AG08395 (cell line): ENCODE measurements at regions not wholly inside any gene's neighbourhood (a gene's known extent, or its start where the extent isn't known, plus 50 kb on each side); places are given as distances from the start of the nearest gene placed in this dataset.

ENCODE experiments used
- DNase-seq: peaks from one replicate; pipeline ENCODE4 v3.0.0; 2012; ENCODE audit warnings: mixed read lengths, low spot score

GRCh38 chr13:79663977-79664636, 183.2 kb downstream of the NDFIP2 start:
- DNase-seq, result no peak

- no peak for DNase-seq
Measured at GRCh38 chr13:79663435-79663834, 182.5 kb downstream of the NDFIP2 start.

GRCh38 chr13:79662882-79663281, 181.9 kb downstream of the NDFIP2 start:
- no peak for DNase-seq

- DNase-seq, result no peak
Measured at GRCh38 chr13:79660361-79660760, 179.4 kb downstream of the NDFIP2 start.

DNA sequence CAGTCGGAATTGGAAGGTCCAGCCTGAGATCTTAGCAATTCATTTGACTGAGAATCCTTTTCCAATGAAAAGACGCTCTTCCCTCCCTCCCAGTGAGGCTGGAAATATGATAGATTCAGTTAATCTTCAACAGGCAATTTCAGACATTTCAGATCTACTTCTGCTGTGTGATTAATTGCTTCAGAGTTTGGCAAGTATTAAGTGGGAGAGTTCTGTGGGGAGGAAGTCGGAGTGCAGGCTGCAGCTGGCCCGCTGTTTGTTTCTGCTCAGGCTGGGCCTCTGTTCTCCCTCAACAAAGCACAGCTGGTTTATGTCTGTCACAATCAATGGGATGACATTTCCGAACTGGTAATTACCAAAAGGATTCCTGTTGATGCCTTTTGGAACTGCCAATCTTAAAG, 178.2 kb downstream of the NDFIP2 start:
- DNase-seq, result no peak

DNA sequence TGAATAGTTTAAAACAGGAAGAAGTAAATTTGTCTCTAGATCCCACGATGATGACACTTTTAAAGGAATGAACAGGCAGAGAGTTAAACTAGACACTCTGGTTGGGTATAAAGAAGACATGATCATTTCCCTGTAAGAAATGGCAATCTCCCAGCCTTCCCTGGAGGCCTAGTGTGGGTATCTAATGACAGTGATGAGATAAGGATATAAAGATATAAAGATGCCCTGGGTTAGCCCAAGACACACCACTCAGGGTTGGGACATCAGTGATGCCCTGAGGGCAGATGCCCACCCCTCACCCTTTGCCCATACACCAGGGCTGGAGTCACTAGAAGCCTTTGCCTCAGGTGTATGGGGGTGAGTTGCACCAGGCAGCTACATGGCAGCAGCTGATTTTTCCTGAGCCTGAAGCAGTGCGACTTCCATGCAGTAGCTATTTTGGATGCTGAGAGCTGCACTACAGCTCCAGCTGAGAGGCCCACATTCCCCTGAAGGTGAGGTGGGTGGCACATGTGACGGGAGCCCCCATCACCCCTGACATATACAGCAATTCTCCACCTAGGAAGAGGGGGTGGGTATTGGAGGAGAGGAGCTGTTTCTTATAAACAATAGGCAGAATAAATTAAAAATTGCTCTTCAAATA, 177.5 kb downstream of the NDFIP2 start:
- DNase-seq, result no peak

DNA sequence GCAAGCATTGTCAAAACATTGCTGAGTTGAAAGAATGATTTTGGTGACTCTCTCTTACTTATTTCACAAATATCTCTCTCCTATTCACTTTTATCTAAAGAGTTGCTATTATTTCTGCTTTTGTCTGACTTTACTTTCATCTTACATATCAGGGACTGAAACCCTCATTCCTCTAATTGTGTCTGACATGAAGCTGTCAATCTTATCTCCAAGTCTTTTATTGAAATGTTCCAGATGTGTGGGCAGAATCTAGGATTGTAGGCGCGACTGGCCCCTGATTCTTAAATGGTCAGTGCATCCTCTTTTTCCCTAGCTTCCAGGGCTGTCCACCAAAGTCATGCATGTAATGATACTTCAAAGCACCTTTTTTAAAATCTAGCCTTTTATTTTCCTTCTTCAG, 174.6 kb downstream of the NDFIP2 start:
- no peak for DNase-seq

DNA sequence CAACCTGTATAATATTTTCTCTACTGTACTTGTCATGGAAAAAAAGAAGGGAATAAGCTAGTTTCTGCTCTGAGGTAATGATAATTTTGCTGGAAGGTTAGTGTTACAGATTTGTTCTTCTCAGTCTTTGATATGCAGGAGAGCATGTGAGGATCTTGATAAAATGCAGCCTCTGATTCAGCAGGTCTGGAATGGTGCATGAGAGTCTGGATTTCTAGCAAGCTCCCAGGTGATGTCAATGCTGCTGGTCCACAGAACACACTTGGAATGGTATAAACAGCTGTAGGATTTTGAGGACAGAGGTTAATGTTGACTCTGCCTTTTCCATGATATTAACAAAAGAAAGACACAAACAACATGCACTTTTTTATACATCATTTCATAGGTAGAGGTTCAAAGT, 173.6 kb downstream of the NDFIP2 start:
- no peak for DNase-seq

GRCh38 chr13:79650688-79651087, 169.7 kb downstream of the NDFIP2 start:
- no peak for DNase-seq

- DNase-seq, result no peak
Measured at GRCh38 chr13:79648191-79648590, 167.2 kb downstream of the NDFIP2 start.

GRCh38 chr13:79647533-79647932, 166.6 kb downstream of the NDFIP2 start:
- no peak for DNase-seq

DNA sequence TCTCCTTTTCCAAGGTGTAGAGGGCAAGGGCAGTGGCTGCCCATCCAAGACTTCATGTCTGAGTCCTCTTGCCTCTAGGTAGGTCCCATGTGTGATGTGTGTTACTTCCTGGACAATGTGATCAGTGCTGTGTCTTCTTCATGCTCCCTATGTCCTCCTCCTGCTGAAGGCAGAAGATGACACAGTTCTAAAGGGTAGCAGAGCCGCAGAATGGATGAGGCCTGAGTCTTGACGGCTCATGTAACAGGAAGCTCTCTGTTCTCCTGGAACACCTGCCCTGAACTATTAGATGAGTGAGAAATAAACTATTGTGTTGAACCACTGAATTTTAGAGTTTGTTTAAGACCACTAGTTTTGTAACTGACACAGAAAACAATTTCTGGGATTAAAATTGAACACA, 165.9 kb downstream of the NDFIP2 start:
- no peak for DNase-seq

- no peak for DNase-seq
Measured at GRCh38 chr13:79645569-79645968, 164.6 kb downstream of the NDFIP2 start.

DNA sequence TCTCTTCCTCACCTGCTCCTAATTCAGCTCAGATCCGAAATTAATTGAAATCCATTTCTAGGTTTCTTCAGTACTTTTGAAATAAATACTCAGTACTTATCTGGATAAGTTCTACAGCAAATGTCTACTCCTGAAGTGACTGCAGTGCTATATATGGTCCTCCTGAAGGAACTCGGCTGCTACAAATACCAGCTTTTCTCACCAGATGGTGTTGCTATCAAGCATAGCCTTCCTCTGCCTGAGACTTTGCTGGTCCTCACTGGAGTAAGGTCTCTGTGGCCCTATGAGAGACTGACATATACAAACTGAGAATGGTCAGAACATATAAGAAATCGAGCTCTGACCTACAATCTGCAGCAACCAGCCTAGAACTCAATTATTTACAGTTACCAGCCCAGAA, 161.6 kb downstream of the NDFIP2 start:
- no peak for DNase-seq

GRCh38 chr13:79637133-79637763, 156.3 kb downstream of the NDFIP2 start:
- no peak for DNase-seq

DNA sequence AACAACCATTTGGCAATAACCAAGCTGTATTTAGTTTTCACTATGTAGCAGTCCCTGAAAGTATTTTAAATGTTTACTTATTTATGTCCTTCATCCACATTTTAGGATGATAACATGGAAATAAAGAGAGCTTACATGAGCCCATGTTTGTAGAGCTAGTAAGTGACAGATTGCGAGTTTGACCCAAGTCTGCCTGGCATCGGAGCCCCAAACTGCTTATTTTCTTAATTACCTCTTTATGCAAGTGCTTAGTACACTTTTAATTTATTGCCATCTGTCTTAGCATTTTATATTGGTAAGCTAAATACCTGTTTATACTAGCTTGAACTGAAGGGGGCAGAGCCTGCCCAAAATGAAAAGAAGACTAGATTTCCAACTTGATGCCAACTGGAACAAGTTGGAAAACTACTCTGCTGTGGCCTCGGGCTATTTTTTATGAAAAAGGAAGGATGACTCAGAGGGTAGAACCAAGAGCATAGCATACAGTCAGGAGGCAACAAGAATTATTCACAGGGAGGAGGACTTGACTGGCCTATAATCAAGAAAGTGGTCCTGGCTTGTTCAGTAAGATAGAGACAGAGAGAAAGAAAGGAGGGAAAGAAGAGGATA, 150.2 kb downstream of the NDFIP2 start:
- DNase-seq, result peak; percentile 80

- no peak for DNase-seq
Measured at GRCh38 chr13:79628463-79628862, 147.5 kb downstream of the NDFIP2 start.

DNA sequence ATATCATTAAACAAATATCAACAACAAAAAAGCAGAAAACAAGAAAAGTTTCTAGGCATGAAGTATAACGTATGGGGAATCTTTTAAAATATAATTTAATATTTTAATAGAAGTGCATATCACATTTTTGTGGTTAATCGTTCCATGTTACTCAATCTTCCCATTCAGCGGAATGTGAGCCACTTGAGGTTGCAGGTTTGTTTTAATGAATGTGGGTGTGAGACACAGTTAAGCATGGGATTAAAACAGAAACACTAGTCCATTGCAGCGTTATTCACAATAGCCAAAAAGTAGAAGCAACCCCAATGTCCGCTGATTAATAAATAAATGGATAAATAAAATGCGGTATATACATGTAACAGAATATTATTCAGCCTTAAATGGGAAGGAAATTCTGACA, 146.0 kb downstream of the NDFIP2 start:
- no peak for DNase-seq

- DNase-seq, result no peak
Measured at GRCh38 chr13:79625517-79625916, 144.6 kb downstream of the NDFIP2 start.

DNA sequence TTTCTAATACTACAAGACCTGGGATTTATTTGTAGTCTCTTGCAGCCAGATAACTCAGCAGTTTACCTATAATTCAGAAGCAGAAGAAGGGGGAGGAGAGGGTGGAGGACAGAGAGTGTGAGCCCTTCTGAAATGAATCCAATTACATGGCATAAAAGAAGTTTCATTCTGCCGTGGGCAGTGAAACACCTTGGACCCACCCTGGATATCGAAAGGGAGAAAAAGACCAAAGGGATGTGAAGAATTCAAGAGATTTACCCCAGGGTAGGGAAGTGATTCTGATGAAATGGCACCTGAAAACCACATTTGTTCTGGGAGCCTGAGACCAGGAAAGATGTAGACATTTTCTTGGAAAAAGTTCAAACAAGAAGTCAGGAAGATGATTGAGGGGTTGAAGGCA, 140.9 kb downstream of the NDFIP2 start:
- no peak for DNase-seq

DNA sequence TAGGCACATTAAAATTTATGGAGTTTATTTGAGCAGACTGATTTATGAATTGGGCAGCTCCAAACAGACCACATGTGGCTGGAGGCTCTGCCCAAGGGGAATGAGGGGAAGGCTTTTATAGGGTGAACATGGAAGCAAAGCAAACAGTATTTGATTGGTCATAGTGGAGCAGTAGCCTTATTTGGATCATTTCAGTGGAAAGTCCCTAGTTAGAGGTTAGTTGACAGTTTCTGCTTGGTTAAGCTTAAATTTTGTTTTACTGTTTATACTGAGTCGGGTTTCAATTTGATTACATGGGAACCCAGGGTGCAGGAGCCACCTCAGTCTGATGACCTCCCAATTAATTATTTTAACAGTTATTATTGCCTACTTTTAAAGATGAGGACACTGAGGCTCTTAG, 140.5 kb downstream of the NDFIP2 start:
- DNase-seq, result no peak

DNA sequence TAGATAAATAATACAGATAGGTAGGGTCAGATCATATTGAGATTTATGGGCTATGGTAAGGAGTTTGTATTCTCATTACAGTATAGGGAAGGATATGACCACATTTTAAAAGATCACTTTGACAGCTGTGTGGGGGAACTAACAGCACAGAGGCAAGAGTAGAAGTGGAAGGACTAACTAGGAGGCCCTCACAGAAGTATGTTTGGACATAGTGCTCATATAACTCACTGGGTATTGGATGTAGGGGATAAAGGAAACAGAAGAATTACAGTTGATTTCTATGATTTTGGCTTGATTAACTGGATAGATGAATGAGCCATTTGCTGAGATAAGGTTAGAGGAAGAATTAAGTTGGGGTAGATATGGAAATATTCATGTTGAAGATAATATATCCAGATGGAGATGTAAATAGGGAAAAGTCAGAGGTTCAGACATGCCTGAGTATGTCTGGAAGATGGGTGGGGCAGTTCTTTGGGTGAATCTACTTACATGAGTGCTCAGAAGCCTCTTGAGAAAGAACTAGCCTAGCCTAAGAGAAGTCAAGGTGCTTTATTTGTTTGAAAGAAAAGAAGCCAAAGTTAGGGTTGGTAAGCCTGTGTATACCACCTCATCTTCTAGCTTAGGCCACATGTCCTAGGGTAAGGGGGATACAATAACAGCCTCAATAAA, 133.4 kb downstream of the NDFIP2 start:
- no peak for DNase-seq

GRCh38 chr13:79612604-79613003, 131.6 kb downstream of the NDFIP2 start:
- no peak for DNase-seq
